Activated CD4-positive, CD25-positive, alpha-beta regulatory T cell treated with anti-CD3 and anti-CD28 coated beads, Interleukin-2, amount 50 U/mL, for 24 hours (primary cell): ENCODE measurements at regions not wholly inside any gene's neighbourhood (a gene's known extent, or its start where the extent isn't known, plus 50 kb on each side); places are given as distances from the start of the nearest gene placed in this dataset.

Experiments used
- ATAC-seq, 2 donors: fragments of 150-1000 bp; cut with Tn5 transposase; one replicate each; pipeline ENCODE4 v1.10.0; 2021; ENCODE audit warnings: mild to moderate bottlenecking in 1 of 2, moderate library complexity in 1 of 2

GRCh38 chr9:82331079-82331478 lies 342.5 kb downstream of the SPATA31D1 start:
- ATAC-seq = no peak

- no peak for ATAC-seq
Measured at GRCh38 chr9:82332018-82332773, 343.6 kb downstream of the SPATA31D1 start.

- no peak for ATAC-seq
Measured at GRCh38 chr9:82332774-82333152, 344.2 kb downstream of the SPATA31D1 start.

- ATAC-seq = no peak
Measured at GRCh38 chr9:82333671-82334070, 345.1 kb downstream of the SPATA31D1 start.

- no peak for ATAC-seq
Measured at GRCh38 chr9:82334286-82334685, 345.7 kb downstream of the SPATA31D1 start.

- no peak for ATAC-seq
Measured at GRCh38 chr9:82337351-82337750, 348.8 kb downstream of the SPATA31D1 start.

- no peak for ATAC-seq
Measured at GRCh38 chr9:82342046-82342445, 353.5 kb downstream of the SPATA31D1 start.

- no peak for ATAC-seq
Measured at GRCh38 chr9:82346040-82346439, 357.5 kb downstream of the SPATA31D1 start.

- ATAC-seq = no peak
Measured at GRCh38 chr9:82353631-82354278, 365.2 kb downstream of the SPATA31D1 start.

GRCh38 chr9:82354279-82354659 lies 365.7 kb downstream of the SPATA31D1 start:
- ATAC-seq = no peak

- no peak for ATAC-seq
Measured at GRCh38 chr9:82356131-82356530, 367.6 kb downstream of the SPATA31D1 start.

- ATAC-seq = no peak
Measured at GRCh38 chr9:82356871-82357270, 368.3 kb downstream of the SPATA31D1 start.

- ATAC-seq = no peak
Measured at GRCh38 chr9:82363198-82363597, 374.6 kb downstream of the SPATA31D1 start.

GRCh38 chr9:82363682-82364081 lies 375.1 kb downstream of the SPATA31D1 start:
- ATAC-seq = no peak

GRCh38 chr9:82367016-82367415 lies 378.4 kb downstream of the SPATA31D1 start:
- no peak for ATAC-seq

GRCh38 chr9:82367929-82368328 lies 379.4 kb downstream of the SPATA31D1 start:
- no peak for ATAC-seq

GRCh38 chr9:82369251-82369945 lies 380.8 kb downstream of the SPATA31D1 start:
- ATAC-seq = no peak

- ATAC-seq = no peak
Measured at GRCh38 chr9:82375041-82375440, 386.5 kb downstream of the SPATA31D1 start.

- ATAC-seq = no peak
Measured at GRCh38 chr9:82376677-82377232, 388.2 kb downstream of the SPATA31D1 start.

- no peak for ATAC-seq
Measured at GRCh38 chr9:82382887-82383616, 394.5 kb downstream of the SPATA31D1 start.

- no peak for ATAC-seq
Measured at GRCh38 chr9:82385633-82386032, 397.1 kb downstream of the SPATA31D1 start.

- no peak for ATAC-seq
Measured at GRCh38 chr9:82397534-82397933, 409.0 kb downstream of the SPATA31D1 start.
